GM12891 (cell line): ENCODE measurements at regions not wholly inside any gene's neighbourhood (a gene's known extent, or its start where the extent isn't known, plus 50 kb on each side); places are given as distances from the start of the nearest gene placed in this dataset.

Source experiments
- POLR2A ChIP-seq: IDR thresholded peaks from 2 replicates; pipeline ENCODE4 v1.6.1; 2011; ENCODE audit warnings: low read depth, low read length, control low read depth
- POLR2AphosphoS5 ChIP-seq: IDR thresholded peaks from 2 replicates; pipeline ENCODE4 v1.6.1; 2011; ENCODE audit warnings: low read depth, low read length, control low read depth
- TAF1 ChIP-seq: IDR thresholded peaks from 2 replicates; pipeline ENCODE4 v1.6.1; 2011; ENCODE audit warnings: low read depth, low read length, control low read depth

- no peak for TF ChIP-seq POLR2A
- TF ChIP-seq POLR2AphosphoS5 = no peak
- no peak for TF ChIP-seq TAF1
These were observed 352.8 kb upstream of the FAT3 start for GRCh38 chr11:91871791-91872190.
